Motor neuron (in vitro differentiated cells): ENCODE measurements at regions not wholly inside any gene's neighbourhood (a gene's known extent, or its start where the extent isn't known, plus 50 kb on each side); places are given as distances from the start of the nearest gene placed in this dataset.
A peak's percentile ranks its signal among the peaks of the same experiment; 100 is the strongest.

Experiments used
- ATAC-seq, 8 experiments: fragments of 200-7000 bp; cut with Tn5 transposase; replicated peaks in 6 of 8; 2 replicates each; pipeline ENCODE4 v1.8.0; 2021; ENCODE audit warnings: mild to moderate bottlenecking in 8 of 8, moderate library complexity in 8 of 8
- H3K27ac ChIP-seq, 2 donors: fragments of 250-450 bp; sonication (Bioruptor Pico); 2 replicates each; pipeline ENCODE4 v1.9.0; 2021; ENCODE audit warnings: antibody characterized with exemption in 2 of 2, mild to moderate bottlenecking in 2 of 2, moderate library complexity in 1 of 2
- H3K4me1 ChIP-seq, 2 donors: fragments of 250-450 bp; sonication (Bioruptor Pico); replicated peaks in 1 of 2; 2 replicates each; pipeline ENCODE4 v1.6.1; 2021; ENCODE audit warnings: antibody characterized with exemption in 2 of 2, mild to moderate bottlenecking in 2 of 2, moderate library complexity in 1 of 2
- H3K4me3 ChIP-seq, 5 donors: fragments of 250-450 bp; sonication (Bioruptor Pico); 2 replicates each; pipeline ENCODE4 v1.9.0; 2021; ENCODE audit warnings: antibody characterized with exemption in 5 of 5, mild to moderate bottlenecking in 5 of 5, moderate library complexity in 4 of 5
- WGBS, 10 experiments: fragments of 450-650 bp; shearing (Covaris generic); methylation state at CpG; one replicate each; pipeline ENCODE4 v1.0.0; 2022; 5-methylcytosine and 5-hydroxymethylcytosine counted together
- in situ Hi-C, 9 experiments: fragments of 400-800 bp; cut with MboI; loops; one replicate each; pipeline ENCODE4 v1.15.0; 2021; ENCODE audit warnings: low sequenced_read_pairs in 9 of 9, low pct_unique_long_range_greater_than_20kb in 2 of 9; ENCODE audit not compliant: unreplicated experiment in 9 of 9

DNA sequence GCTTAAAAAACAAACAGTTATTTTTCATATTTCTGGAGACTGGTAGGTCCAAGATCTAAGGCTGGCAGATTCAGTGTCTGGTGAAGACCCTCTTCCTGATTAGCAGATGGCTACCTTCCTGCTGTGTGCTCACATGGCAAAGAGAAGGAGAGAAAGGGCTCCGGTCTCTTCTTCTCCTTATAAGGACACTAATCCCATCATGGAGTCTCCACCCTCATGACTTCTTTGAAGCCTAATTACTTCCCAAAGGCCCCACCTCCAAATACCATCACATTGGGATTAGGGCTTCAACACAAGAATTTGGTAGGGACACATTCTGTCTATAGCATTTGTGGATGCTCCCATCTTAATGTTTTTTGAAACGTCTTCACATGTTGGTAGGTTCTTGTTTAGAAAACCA, 391.1 kb downstream of the TMEM161B start:
- Histone ChIP-seq H3K4me3 (no peak overlapping the region), H3K4me1 (peaks cover 0 to 6% of the 10 kb centered on the region in 2 donors), H3K27ac (no peak overlapping the region)
- no peak for ATAC-seq
- WGBS, 10 experiments, result 0 to 100% (median 88%) methylated on average over 1 to 2 of the region's 2 CpGs; no CpG with 5 or more reads in 1 of the 10 experiments
- in situ Hi-C loops, result no loop called here

DNA sequence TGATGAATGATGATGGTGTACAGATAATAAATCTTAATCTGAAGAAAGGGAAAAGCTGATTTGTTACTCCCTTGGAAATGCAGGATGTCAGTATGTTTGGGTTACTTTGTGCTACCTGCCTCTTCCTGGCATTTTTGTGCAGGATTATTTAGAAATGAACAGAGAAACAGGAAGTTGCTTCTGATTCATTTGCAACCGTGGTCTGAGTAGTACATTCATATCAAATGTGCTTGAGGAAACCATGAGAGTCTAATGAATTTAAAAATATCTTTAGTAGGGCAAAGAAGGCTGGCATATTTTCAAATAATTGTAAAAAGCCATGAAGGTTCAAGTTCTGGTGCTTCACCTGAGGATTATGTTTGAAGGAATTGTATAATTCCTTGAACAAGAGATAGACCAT, 391.6 kb downstream of the TMEM161B start:
- Histone ChIP-seq H3K4me3 (no peak overlapping the region), H3K27ac (no peak overlapping the region), H3K4me1 (peaks cover 0 to 6% of the 10 kb centered on the region in 2 donors)
- in situ Hi-C loops, result no loop called here
- ATAC-seq, result no peak
- WGBS, 10 experiments, result 0 to 100% (median 77%) methylated on average over 1 of the region's 1 CpG; no CpG with 5 or more reads in 1 of the 10 experiments

DNA sequence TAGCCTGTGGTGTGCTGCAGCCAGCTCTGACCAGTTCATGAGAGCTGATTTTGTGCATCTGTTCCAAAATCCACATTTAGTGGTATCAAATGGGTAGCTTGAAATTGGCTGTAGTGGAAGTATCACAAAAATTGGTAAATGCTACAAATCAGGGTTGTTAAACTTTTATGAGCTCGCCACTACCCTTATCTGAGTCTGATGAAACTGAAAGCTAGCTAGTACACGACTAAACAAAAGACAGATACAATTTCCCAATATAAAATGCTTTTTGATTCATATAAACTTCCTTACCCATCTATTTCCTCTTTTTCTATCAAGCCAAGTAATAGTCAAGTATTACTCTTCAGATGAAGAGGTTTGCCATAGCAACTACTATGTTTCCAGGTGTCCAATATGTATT, 392.0 kb downstream of the TMEM161B start:
- no peak for ATAC-seq
- Histone ChIP-seq H3K4me3 (no peak overlapping the region), H3K27ac (no peak overlapping the region), H3K4me1 (peaks cover 0 to 6% of the 10 kb centered on the region in 2 donors)
- in situ Hi-C loops, result no loop called here
- 0 to 96% (median 76%) methylated on average over 1 to 2 of the region's 2 CpGs; no CpG with 5 or more reads in 2 of the 10 experiments for whole genome bisulfite sequencing, 10 experiments

DNA sequence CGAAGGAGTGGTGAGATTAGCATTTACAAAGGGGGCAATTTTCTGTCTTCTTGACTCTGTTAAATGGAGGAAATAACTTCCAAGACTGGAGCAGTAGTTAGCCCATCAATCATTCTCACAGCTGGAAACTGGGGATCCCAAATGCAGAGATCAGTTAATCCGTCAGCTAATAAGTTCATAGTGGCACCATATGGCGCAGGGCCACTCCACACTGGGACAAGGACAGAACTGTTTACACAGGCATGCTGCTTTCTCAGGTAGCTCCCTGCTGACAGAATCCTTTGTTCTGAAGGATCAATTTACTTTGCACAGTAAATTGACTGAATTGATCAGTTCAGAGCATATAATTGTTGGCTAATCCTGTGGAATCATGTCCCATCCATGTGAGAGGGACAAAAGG, 395.7 kb downstream of the TMEM161B start:
- no peak overlapping the region for H3K27ac ChIP-seq
- ATAC-seq, result no peak
- in situ Hi-C loops, result no loop called here
- H3K4me1 ChIP-seq, result peaks cover 0 to 6% of the 10 kb centered on the region in 2 donors
- 0 to 64% (median 39%) methylated on average over 1 to 3 of the region's 3 CpGs; no CpG with 5 or more reads in 2 of the 10 experiments for WGBS, 10 experiments
- no peak overlapping the region for H3K4me3 ChIP-seq

DNA sequence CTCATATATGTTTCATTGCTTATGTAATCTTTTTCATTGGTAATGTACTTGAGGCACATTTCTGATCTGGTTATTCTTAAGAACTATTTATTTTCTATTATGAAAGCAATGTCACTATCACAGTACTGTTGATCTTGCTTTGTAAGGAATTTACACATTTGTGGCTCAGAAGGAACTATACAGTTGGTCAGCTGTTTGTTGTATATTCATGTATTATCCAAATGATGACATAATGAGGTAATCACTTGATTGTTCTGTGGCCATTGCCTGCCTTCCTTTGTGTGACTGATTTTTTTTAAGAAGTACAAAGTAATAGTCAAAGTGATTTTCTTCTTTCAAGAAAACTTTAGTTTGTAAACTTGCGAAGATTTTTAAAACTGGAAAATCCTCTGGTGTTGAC, 399.9 kb downstream of the TMEM161B start:
- H3K4me1 ChIP-seq, result no peaks in the 10 kb centered on the region
- ATAC-seq, result peak in 2 of 8 experiments; percentile 61 to 63
- no peak overlapping the region for H3K4me3 ChIP-seq
- H3K27ac ChIP-seq, result no peak overlapping the region
- WGBS, 10 experiments, result 33 to 100% (median 100%) methylated on average over 1 of the region's 1 CpG; no CpG with 5 or more reads in 2 of the 10 experiments
- in situ Hi-C loops, result no loop called here

DNA sequence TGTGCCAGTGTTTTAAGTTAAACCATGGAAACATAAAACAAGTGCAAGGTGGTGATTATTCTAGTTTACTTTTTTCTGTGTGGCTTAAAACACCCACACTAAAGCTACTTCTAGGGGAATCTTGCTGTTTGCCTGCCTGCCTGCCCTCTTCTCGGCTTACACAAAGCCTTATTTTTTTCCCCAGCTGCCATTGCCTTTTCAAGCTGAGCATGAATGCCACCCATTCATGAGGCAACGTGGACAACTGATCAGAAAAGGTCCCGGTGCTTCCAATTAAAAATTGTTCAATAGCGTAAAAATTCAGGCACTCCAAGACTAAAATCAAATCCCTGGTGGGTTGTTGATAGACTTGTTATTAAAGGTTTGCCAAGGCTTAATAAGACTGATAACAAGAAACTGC, 401.4 kb downstream of the TMEM161B start:
- in situ Hi-C loops, result no loop called here
- no peaks in the 10 kb centered on the region for H3K4me1 ChIP-seq
- no peak overlapping the region for H3K4me3 ChIP-seq
- WGBS, 10 experiments, result 0 to 100% (median 24%) methylated on average over 1 to 4 of the region's 4 CpGs
- H3K27ac ChIP-seq, result no peak overlapping the region
- ATAC-seq, result no peak

DNA sequence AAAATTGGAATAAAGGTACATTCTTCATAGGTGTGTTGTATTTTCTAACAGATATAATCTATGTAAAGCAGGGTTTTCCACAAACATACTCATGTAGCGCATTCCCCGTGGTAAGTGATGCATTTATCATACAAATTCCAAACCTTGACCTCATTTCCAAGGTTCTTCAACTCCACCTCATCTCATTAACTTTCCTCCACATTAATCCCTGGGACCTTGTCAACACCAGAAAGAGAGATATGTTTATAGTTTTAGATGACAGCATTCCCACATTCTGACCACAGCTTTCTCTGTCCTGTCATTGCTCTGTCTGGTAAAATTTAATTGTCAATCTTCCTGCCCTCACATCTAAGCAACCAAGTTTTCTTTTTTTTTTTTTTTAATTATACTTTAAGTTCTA, 415.1 kb downstream of the TMEM161B start:
- ATAC-seq, result no peak
- WGBS, 10 experiments, result 16 to 95% (median 82%) methylated on average over 1 to 2 of the region's 2 CpGs; no CpG with 5 or more reads in 2 of the 10 experiments
- in situ Hi-C loops, result no loop called here
- Histone ChIP-seq H3K27ac (no peak overlapping the region), H3K4me1 (no peaks in the 10 kb centered on the region), H3K4me3 (no peak overlapping the region)

DNA sequence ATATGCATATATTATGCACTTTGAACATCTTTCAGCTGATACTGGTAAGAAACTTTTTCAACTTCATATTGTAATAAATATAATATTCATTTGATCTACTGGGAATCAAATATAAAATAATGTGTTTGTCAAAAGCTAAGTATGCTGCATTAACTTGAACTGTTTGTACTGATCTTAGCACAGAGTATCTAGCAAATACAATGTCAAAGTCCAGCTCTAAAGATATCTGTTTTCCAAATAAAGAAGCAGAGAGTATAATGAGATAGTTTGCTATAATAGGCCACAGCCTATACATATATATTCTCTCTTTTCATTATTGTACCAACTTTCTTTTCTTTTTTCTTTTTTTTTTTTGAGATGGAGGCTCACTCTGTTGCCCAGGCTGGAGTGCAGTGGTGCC, 417.0 kb downstream of the TMEM161B start:
- H3K4me1 ChIP-seq, result no peaks in the 10 kb centered on the region
- in situ Hi-C loops, result no loop called here
- no peak overlapping the region for H3K27ac ChIP-seq
- ATAC-seq, result no peak
- no peak overlapping the region for H3K4me3 ChIP-seq

DNA sequence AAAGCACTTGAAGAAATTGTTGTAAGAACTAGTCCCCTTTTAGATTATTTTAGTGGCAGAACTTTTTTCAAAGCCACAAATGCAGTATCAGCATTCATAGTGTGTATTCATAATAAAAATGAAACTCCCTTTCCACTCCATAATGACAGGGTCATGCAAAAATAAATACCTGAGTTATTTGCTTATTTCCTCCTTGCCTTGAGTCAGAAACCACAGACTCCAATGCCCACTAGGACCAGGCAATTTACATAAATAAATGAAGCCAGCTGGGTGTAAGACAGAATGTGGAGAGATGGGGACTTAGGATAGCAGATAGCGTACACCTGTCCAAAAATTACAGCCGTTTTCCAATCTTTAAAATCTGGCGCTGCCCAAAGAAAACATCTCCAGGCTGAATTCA, 417.8 kb downstream of the TMEM161B start:
- in situ Hi-C loops, result no loop called here
- ATAC-seq, result no peak
- WGBS, 10 experiments, result 33 to 100% (median 75%) methylated on average over 2 to 3 of the region's 3 CpGs; no CpG with 5 or more reads in 1 of the 10 experiments
- Histone ChIP-seq H3K4me1 (no peaks in the 10 kb centered on the region), H3K27ac (no peak overlapping the region), H3K4me3 (no peak overlapping the region)

DNA sequence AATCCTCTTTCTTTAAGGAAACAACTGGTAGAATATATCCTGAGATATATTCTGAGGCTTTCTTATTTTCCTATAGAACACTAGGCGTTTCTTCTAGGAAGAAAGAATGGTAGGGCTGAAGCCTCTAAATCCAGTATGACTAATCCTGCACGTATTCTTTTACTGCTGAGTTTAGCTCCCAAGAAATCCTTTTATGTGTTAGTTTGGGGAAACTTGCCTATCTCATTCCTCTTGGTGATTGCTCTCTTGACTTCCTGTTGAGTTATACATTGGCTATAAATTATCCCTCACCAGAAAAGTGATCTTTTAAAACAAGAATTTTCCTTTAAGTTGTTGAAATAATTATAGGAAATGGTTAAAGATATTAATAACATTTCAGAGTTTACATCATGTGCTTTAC, 422.9 kb downstream of the TMEM161B start:
- in situ Hi-C loops, result no loop called here

DNA sequence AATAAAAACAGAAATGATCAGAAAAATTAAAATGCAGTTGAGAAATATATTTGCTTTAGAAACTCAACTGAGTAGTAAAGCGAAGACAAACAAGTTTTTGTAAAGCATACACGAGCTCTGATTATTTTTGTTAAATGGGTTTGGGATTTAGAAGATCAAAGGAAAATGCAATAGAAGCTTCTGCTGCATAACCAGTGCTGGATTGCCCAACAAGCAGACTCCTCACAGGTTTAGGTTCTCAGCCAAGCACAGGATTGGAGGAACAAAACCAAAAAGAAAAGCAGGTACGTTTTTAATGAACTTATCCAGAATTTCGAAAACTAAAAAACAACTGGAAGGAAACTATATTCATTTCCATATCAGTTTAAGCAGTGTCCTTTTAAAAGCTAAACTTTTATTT, 423.8 kb downstream of the TMEM161B start:
- no peaks in the 10 kb centered on the region for H3K4me1 ChIP-seq
- in situ Hi-C loops, result no loop called here
- ATAC-seq, result no peak
- 0 to 100% (median 79%) methylated on average over 3 to 4 of the region's 4 CpGs; no CpG with 5 or more reads in 1 of the 10 experiments for WGBS, 10 experiments
- no peak overlapping the region for H3K4me3 ChIP-seq
- H3K27ac ChIP-seq, result no peak overlapping the region

More for the DNA sequence above, 422.9 kb downstream of the TMEM161B start:
- peak in 2 of 8 experiments; percentile 18 to 26 for ATAC-seq
- Histone ChIP-seq H3K4me3 (no peak overlapping the region), H3K4me1 (no peaks in the 10 kb centered on the region), H3K27ac (no peak overlapping the region)
- 0 to 100% (median 35%) methylated on average over 1 to 2 of the region's 2 CpGs; no CpG with 5 or more reads in 2 of the 10 experiments for WGBS, 10 experiments

DNA sequence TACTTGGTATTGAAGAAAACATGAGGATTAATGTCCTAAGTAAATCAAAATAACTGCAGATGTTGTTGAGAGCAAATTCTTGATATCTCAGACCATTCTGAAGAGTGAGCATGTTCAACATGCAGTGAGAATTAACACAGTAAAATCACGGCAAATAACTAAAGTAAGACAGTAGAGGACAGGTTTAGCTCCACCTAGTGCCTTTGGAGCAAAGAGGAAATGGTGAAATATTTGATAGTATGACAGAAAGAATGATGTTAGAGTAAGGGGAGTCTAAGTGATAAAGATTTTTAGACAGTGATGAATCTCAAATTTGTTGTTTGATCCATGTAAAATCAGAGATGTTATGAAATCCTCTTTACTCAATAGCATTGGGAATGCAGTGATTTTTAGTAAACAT, 424.2 kb downstream of the TMEM161B start:
- Histone ChIP-seq H3K4me1 (no peaks in the 10 kb centered on the region), H3K4me3 (no peak overlapping the region), H3K27ac (no peak overlapping the region)
- in situ Hi-C loops, result no loop called here
- peak in 1 of 8 experiments; percentile 23 for ATAC-seq
- 0 to 100% (median 71%) methylated on average over 1 of the region's 1 CpG; no CpG with 5 or more reads in 2 of the 10 experiments for WGBS, 10 experiments

DNA sequence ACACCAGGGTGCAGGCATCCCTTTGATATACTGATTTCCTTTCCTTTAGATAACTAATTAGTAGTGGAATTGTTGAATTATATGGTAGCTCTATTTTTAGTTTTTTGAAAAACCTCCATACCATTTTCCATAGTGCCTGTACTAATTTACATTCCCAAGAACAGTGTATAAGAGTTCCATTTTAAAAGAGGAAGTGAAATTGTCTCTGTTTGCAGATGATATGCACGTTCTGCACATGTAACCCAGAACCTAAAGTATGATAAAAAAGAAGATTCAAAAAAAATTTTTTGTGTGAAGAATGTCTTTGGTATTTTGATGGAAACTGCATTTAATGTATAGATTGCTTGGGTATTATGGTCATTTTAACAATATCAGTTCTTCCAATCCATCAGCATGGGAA, 424.0 kb upstream of the CCNH start:
- no peak overlapping the region for H3K27ac ChIP-seq
- in situ Hi-C loops, result no loop called here
- H3K4me3 ChIP-seq, result no peak overlapping the region
- no peaks in the 10 kb centered on the region for H3K4me1 ChIP-seq
- 0 to 100% (median 71%) methylated on average over 1 of the region's 1 CpG; no CpG with 5 or more reads in 3 of the 10 experiments for WGBS, 10 experiments
- no peak for ATAC-seq

DNA sequence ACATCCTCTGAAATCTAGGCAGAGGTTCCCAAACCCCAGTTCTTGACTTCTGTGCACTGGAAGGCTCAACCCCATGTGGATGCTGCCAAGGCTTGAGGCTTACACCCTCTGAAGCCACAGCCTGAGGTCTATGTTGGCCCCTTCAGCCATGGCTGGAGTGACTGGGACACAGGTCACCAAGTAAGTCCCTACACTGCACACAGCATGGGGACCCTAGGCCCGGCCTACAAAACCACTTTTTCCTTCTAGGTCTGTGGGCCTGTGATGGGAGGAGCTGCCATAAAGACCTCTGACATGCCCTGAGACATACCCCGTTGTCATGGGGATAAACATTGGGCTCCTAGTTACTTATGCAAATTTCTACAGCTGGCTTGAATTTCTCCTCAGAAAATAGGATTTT, 418.8 kb upstream of the CCNH start:
- 0 to 100% (median 82%) methylated on average over 1 to 2 of the region's 2 CpGs; no CpG with 5 or more reads in 2 of the 10 experiments for WGBS, 10 experiments
- no peak for ATAC-seq
- in situ Hi-C loops, result no loop called here
- Histone ChIP-seq H3K4me3 (no peak overlapping the region), H3K27ac (no peak overlapping the region), H3K4me1 (peaks cover 0 to 6% of the 10 kb centered on the region in 2 donors)
